HepG2 (cell line): ENCODE measurements at regions not wholly inside any gene's neighbourhood (a gene's known extent, or its start where the extent isn't known, plus 50 kb on each side); places are given as distances from the start of the nearest gene placed in this dataset.

Experiments used
- ATAC-seq: fragments of 200-7000 bp; cut with Tn5 transposase; 3 replicates; pipeline ENCODE4 v1.9.1; 2020; ENCODE audit warnings: mild to moderate bottlenecking, moderate library complexity
- BruUV-seq: library from RNA; stranded (reverse); fragments of 400-500 nt; replicated peaks from 2 replicates; lab custom pipeline; 2021; lab: Mats Ljungman, UMichigan
- CTCF ChIA-PET: fragments of 300-600 bp; formaldehyde crosslinking; extraction: SDS; loops from one replicate; lab custom pipeline; 2021; ENCODE audit warnings: low total read pairs, inconsistent platforms, low intra/inter-chr PET ratio; lab: Yijun Ruan, JAX
- POLR2A ChIA-PET: fragments of 350-600 bp; sonication (Branson Sonifier 250); formaldehyde crosslinking; loops from one replicate; lab custom pipeline; 2020; ENCODE audit warnings: antibody characterized with exemption, inconsistent platforms; lab: Yijun Ruan, JAX
- DNase-seq: peaks from one replicate; pipeline ENCODE4 v3.0.0-alpha.2; 2015; ENCODE audit warnings: low spot score
- FAIRE-seq: peaks from 3 replicates; lab custom pipeline; 2011; peaks lifted over from hg19 to GRCh38; lab: Jason Lieb, UNC
- H2AFZ ChIP-seq: one replicate; pipeline ENCODE4 v1.6.1; 2011; ENCODE audit warnings: low read length, inconsistent platforms
- H3K27ac ChIP-seq: fragments of 300-600 bp; 3 replicates; pipeline ENCODE4 v1.8.0; 2011; ENCODE audit warnings: mixed run types, mild to moderate bottlenecking, mixed read lengths, low read length, inconsistent platforms; ENCODE audit not compliant: insufficient read depth; ENCODE audit errors: extremely low read length
- H3K27me3 ChIP-seq, 2 experiments: fragments of 200-600 bp in 1 of 2; 2 replicates in 1 of 2; 3 replicates in 1 of 2; pipeline versions ENCODE4 v1.6.0 to v1.8.0; 2011; ENCODE audit warnings: low read length in 2 of 2, mild to moderate bottlenecking in 2 of 2, moderate library complexity in 2 of 2, inconsistent platforms in 1 of 2; ENCODE audit not compliant: insufficient read depth in 2 of 2, control insufficient read depth in 1 of 2
- H3K36me3 ChIP-seq, 2 experiments: fragments of 200-600 bp in 1 of 2; replicated peaks in 1 of 2; 2 replicates in 1 of 2; 3 replicates in 1 of 2; pipeline versions ENCODE4 v1.5.1 to v1.8.0; 2011; ENCODE audit warnings: low read length in 2 of 2, inconsistent platforms in 1 of 2; ENCODE audit not compliant: insufficient read depth in 2 of 2, control insufficient read depth in 1 of 2
- H3K4me1 ChIP-seq: 2 replicates; pipeline ENCODE4 v1.5.1; 2012; ENCODE audit warnings: low read length, inconsistent platforms; ENCODE audit not compliant: insufficient read depth
- H3K4me2 ChIP-seq: 2 replicates; pipeline ENCODE4 v1.6.0; 2011; ENCODE audit warnings: low read depth, low read length, inconsistent platforms
- H3K4me3 ChIP-seq, 3 experiments: fragments of 200-600 bp in 1 of 3; sonication (generic), shearing (Covaris generic) in 1 of 3; replicated peaks in 1 of 3; 2 replicates each; pipeline ENCODE4 v1.5.1; 2011 to 2016; ENCODE audit warnings: low read length in 3 of 3, inconsistent platforms in 2 of 3, low read depth in 2 of 3, mild to moderate bottlenecking in 2 of 3, control low read depth in 1 of 3, mixed read lengths in 1 of 3; ENCODE audit not compliant: insufficient read depth in 1 of 3
- H3K79me2 ChIP-seq: one replicate; pipeline ENCODE4 v1.6.1; 2011; ENCODE audit warnings: low read length, inconsistent platforms; ENCODE audit not compliant: insufficient read depth
- H3K9ac ChIP-seq: 2 replicates; pipeline ENCODE4 v1.6.0; 2011; ENCODE audit warnings: mild to moderate bottlenecking, low read depth, low read length, inconsistent platforms; ENCODE audit not compliant: insufficient read depth
- H3K9me3 ChIP-seq: 2 replicates; pipeline ENCODE4 v1.5.1; 2012; ENCODE audit warnings: mild to moderate bottlenecking, low read length
- H4K20me1 ChIP-seq: 2 replicates; pipeline ENCODE4 v1.6.0; 2011; ENCODE audit warnings: inconsistent platforms, mild to moderate bottlenecking, low read length, moderate library complexity; ENCODE audit not compliant: insufficient read depth
- ARNT ChIP-seq: fragments of 450-650 bp; IDR thresholded peaks from 2 replicates; pipeline ENCODE4 v1.6.1; 2017
- ATF4 ChIP-seq, 2 experiments: fragments of 450-650 bp in 1 of 2; sonication (generic) in 1 of 2; formaldehyde crosslinking; IDR thresholded peaks; 2 replicates each; pipeline versions ENCODE4 v1.5.0 to v1.8.0; 2020 to 2022; ENCODE audit warnings: mild to moderate bottlenecking in 1 of 2, missing genetic modification reagents in 1 of 2
- CENPX ChIP-seq: sonication (generic); formaldehyde crosslinking; IDR thresholded peaks from 2 replicates; pipeline ENCODE4 v1.9.0; 2021; ENCODE audit warnings: mild to moderate bottlenecking, missing genetic modification reagents, moderate library complexity
- FOXM1 ChIP-seq: sonication (generic); formaldehyde crosslinking; IDR thresholded peaks from 2 replicates; pipeline ENCODE4 v1.5.0; 2020; ENCODE audit warnings: missing genetic modification reagents
- GTF3A ChIP-seq: sonication (generic); formaldehyde crosslinking; conservative IDR thresholded peaks from 2 replicates; pipeline ENCODE4 v1.4.0; 2020; ENCODE audit warnings: mild to moderate bottlenecking, missing genetic modification reagents
- HES4 ChIP-seq: sonication (generic); formaldehyde crosslinking; IDR thresholded peaks from 2 replicates; pipeline ENCODE4 v1.9.0; 2021; ENCODE audit warnings: mild to moderate bottlenecking, missing genetic modification reagents, borderline replicate concordance
- HOXA7 ChIP-seq: sonication (generic); formaldehyde crosslinking; IDR thresholded peaks from 2 replicates; pipeline ENCODE4 v1.8.1; 2022; ENCODE audit warnings: mild to moderate bottlenecking, missing genetic modification reagents, moderate library complexity
- NFYC ChIP-seq: IDR thresholded peaks from 2 replicates; pipeline ENCODE4 v1.6.1; 2016; ENCODE audit warnings: missing genetic modification reagents, missing compliant biosample characterization
- SP4 ChIP-seq: sonication (generic); formaldehyde crosslinking; IDR thresholded peaks from 2 replicates; pipeline ENCODE4 v1.8.1; 2023; ENCODE audit warnings: mild to moderate bottlenecking, missing genetic modification reagents
- TAF15 ChIP-seq: fragments of 200-400 bp; formaldehyde crosslinking; IDR thresholded peaks from one replicate; pipeline ENCODE4 v1.6.1; 2018; ENCODE audit warnings: mild to moderate bottlenecking, low read depth, low read length; ENCODE audit not compliant: poor library complexity, severe bottlenecking
- ZBTB37 ChIP-seq: sonication (generic); formaldehyde crosslinking; IDR thresholded peaks from 2 replicates; pipeline ENCODE4 v1.4.0; 2020; ENCODE audit warnings: mild to moderate bottlenecking, missing genetic modification reagents
- ZBTB42 ChIP-seq: sonication (generic); formaldehyde crosslinking; IDR thresholded peaks from 2 replicates; pipeline ENCODE4 v1.5.0; 2020; ENCODE audit warnings: mild to moderate bottlenecking, missing genetic modification reagents
- ZBTB46 ChIP-seq: sonication (generic); formaldehyde crosslinking; IDR thresholded peaks from 2 replicates; pipeline ENCODE4 v1.4.0; 2020; ENCODE audit warnings: mild to moderate bottlenecking, missing genetic modification reagents, borderline replicate concordance
- ZKSCAN8 ChIP-seq: IDR thresholded peaks from 2 replicates; pipeline ENCODE4 v1.6.1; 2016; ENCODE audit warnings: borderline replicate concordance, missing genetic modification reagents, missing compliant biosample characterization
- ZNF124 ChIP-seq: sonication (generic); formaldehyde crosslinking; IDR thresholded peaks from 2 replicates; pipeline ENCODE4 v1.4.0; 2020; ENCODE audit warnings: missing genetic modification reagents
- ZNF232 ChIP-seq: sonication (generic); formaldehyde crosslinking; IDR thresholded peaks from 2 replicates; pipeline ENCODE4 v1.4.0; 2020; ENCODE audit warnings: missing genetic modification reagents, borderline replicate concordance
- ZNF281 ChIP-seq: sonication (generic); formaldehyde crosslinking; IDR thresholded peaks from 2 replicates; pipeline ENCODE4 v1.4.0; 2020; ENCODE audit warnings: missing genetic modification reagents, borderline replicate concordance
- ZNF510 ChIP-seq: sonication (generic); formaldehyde crosslinking; IDR thresholded peaks from 2 replicates; pipeline ENCODE4 v1.4.0; 2020; ENCODE audit warnings: low read depth, mild to moderate bottlenecking, missing genetic modification reagents
- WGBS: methylation state at CpG from one replicate; pipeline ENCODE4 v1.1.6; 2017; ENCODE audit warnings: low lambda C conversion rate; 5-methylcytosine and 5-hydroxymethylcytosine counted together
- in situ Hi-C: cut with HindIII; loops from 2 replicates; pipeline ENCODE4 v1.10.0; 2017; ENCODE audit warnings: low pct_unique_long_range_greater_than_20kb; ENCODE audit not compliant: extremely low pct_ligation_motif_present
- intact Hi-C: fragments of 100-400 bp; cut with micrococcal nuclease; formaldehyde crosslinking; loops from one replicate; pipeline ENCODE4 v1.10.0; 2022; ENCODE audit not compliant: unreplicated experiment

- no peaks in the 10 kb centered on the region for H3K79me2 ChIP-seq
- no peaks in the 10 kb centered on the region for H3K27me3 ChIP-seq
- no peaks in the 10 kb centered on the region for H3K36me3 ChIP-seq
- no peak overlapping the region for H2AFZ ChIP-seq
- 5% methylated on average over 6 of the region's 6 CpGs for WGBS
- DNase-seq (no peak), ATAC-seq (peak; percentile 87), FAIRE-seq (no peak)
- intact Hi-C loops (no loop called here), in situ Hi-C loops (no loop called here)
- peaks cover 5% of the 10 kb centered on the region; the same call in 1 of the 2 replicates for H3K9me3 ChIP-seq
- no peaks in the 10 kb centered on the region for H3K4me1 ChIP-seq
- ChIA-PET CTCF (no interaction called here), POLR2A (no interaction called here)
- no peak overlapping the region for H3K27ac ChIP-seq
- no peak overlapping the region for H3K4me3 ChIP-seq
- no peaks in the 10 kb centered on the region for H4K20me1 ChIP-seq
- BruUV-seq: no TSS peak
- no peak overlapping the region for H3K9ac ChIP-seq
- no peak overlapping the region for H3K4me2 ChIP-seq
- no peak for TF ChIP-seq TAF15
- no peak for TF ChIP-seq FOXM1 (CRISPR knock-in tag)
- TF ChIP-seq CENPX: no peak
- no peak for TF ChIP-seq NFYC (CRISPR knock-in tag)
- no peak for TF ChIP-seq ZNF232 (CRISPR knock-in tag)
- no peak for TF ChIP-seq ZNF124 (CRISPR knock-in tag)
- no peak for TF ChIP-seq ARNT
- no peak for TF ChIP-seq SP4 (CRISPR knock-in tag)
- TF ChIP-seq ZBTB42 (CRISPR knock-in tag): no peak
- no peak for TF ChIP-seq HES4 (CRISPR knock-in tag)
- no peak for TF ChIP-seq ATF4 (CRISPR knock-in tag; IDR thresholded peaks at IDR 0.05)
- TF ChIP-seq ZKSCAN8: no peak
- TF ChIP-seq ZBTB37 (CRISPR knock-in tag): no peak
- TF ChIP-seq ZBTB46: no peak
- TF ChIP-seq HOXA7 (CRISPR knock-in tag): no peak
- no peak for TF ChIP-seq GTF3A
- TF ChIP-seq ZNF510 (CRISPR knock-in tag): no peak
- no peak for TF ChIP-seq ZNF281 (CRISPR knock-in tag)
These were observed 290.4 kb upstream of the MON1B start for GRCh38 chr16:76900285-76901263.
